H9 (cell line): ENCODE measurements at regions not wholly inside any gene's neighbourhood (a gene's known extent, or its start where the extent isn't known, plus 50 kb on each side); places are given as distances from the start of the nearest gene placed in this dataset.
"Not testable (repeated sequence)": the region's sequence is repeated elsewhere in the genome, so short reads cannot be mapped to it uniquely, and the experiment has no call there.

Source experiments
- DNase-seq: peaks from one replicate; pipeline ENCODE4 v3.0.0-alpha.2; 2017
- H2AFZ ChIP-seq: one replicate; pipeline ENCODE4 v1.6.1; 2013; ENCODE audit warnings: mild to moderate bottlenecking, low read length, control low read depth, moderate library complexity
- H2AK5ac ChIP-seq: 2 replicates; pipeline ENCODE4 v1.6.1; 2013; ENCODE audit warnings: low read length, control low read depth, mixed read lengths; ENCODE audit not compliant: insufficient read length
- H2BK120ac ChIP-seq: one replicate; pipeline ENCODE4 v1.6.1; 2013; ENCODE audit warnings: low read depth, mild to moderate bottlenecking, low read length, control low read depth, inconsistent platforms; ENCODE audit not compliant: poor library complexity, severe bottlenecking
- H2BK12ac ChIP-seq: 2 replicates; pipeline ENCODE4 v1.6.1; 2013; ENCODE audit warnings: low read length, control low read depth, mixed read lengths, low read depth; ENCODE audit not compliant: insufficient read length
- H2BK15ac ChIP-seq: 2 replicates; pipeline ENCODE4 v1.6.1; 2013; ENCODE audit warnings: low read depth, low read length, control low read depth
- H2BK20ac ChIP-seq: one replicate; pipeline ENCODE4 v1.6.1; 2013; ENCODE audit warnings: low read depth, mild to moderate bottlenecking, low read length, control low read depth, inconsistent platforms; ENCODE audit not compliant: poor library complexity, severe bottlenecking
- H2BK5ac ChIP-seq: 2 replicates; pipeline ENCODE4 v1.6.1; 2013; ENCODE audit warnings: low read length, control low read depth, mixed read lengths; ENCODE audit not compliant: insufficient read length
- H3K14ac ChIP-seq: 2 replicates; pipeline ENCODE4 v1.6.1; 2013; ENCODE audit warnings: low read length, control low read depth; ENCODE audit not compliant: insufficient read depth
- H3K18ac ChIP-seq: 2 replicates; pipeline ENCODE4 v1.6.1; 2013; ENCODE audit warnings: low read depth, mild to moderate bottlenecking, mixed read lengths, low read length, control low read depth; ENCODE audit not compliant: insufficient read length
- H3K23ac ChIP-seq: 2 replicates; pipeline ENCODE4 v1.6.1; 2013; ENCODE audit warnings: low read length, control low read depth, mixed read lengths, low read depth; ENCODE audit not compliant: insufficient read length
- H3K23me2 ChIP-seq: 2 replicates; pipeline ENCODE4 v1.6.1; 2013; ENCODE audit warnings: low read depth, mild to moderate bottlenecking, mixed read lengths, low read length, control low read depth; ENCODE audit not compliant: insufficient read length, poor library complexity, severe bottlenecking
- H3K27ac ChIP-seq: 2 replicates; pipeline ENCODE4 v1.5.1; 2013; ENCODE audit warnings: low read length, control low read depth, mixed read lengths, low read depth; ENCODE audit not compliant: insufficient read length
- H3K27me3 ChIP-seq: 2 replicates; pipeline ENCODE4 v1.6.1; 2013; ENCODE audit warnings: low read length, control low read depth, inconsistent platforms; ENCODE audit not compliant: insufficient read depth
- H3K4ac ChIP-seq: 2 replicates; pipeline ENCODE4 v1.6.1; 2013; ENCODE audit warnings: low read depth, mild to moderate bottlenecking, control low read depth, inconsistent platforms, low read length, moderate library complexity
- H3K4me1 ChIP-seq: 2 replicates; pipeline ENCODE4 v1.6.1; 2013; ENCODE audit warnings: low read length, control low read depth, inconsistent platforms; ENCODE audit not compliant: insufficient read depth
- H3K4me2 ChIP-seq: 2 replicates; pipeline ENCODE4 v1.6.1; 2013; ENCODE audit warnings: low read length, control low read depth, mixed read lengths; ENCODE audit not compliant: insufficient read length, insufficient read depth
- H3K56ac ChIP-seq: 2 replicates; pipeline ENCODE4 v1.6.1; 2013; ENCODE audit warnings: low read depth, mild to moderate bottlenecking, mixed read lengths, low read length, control low read depth; ENCODE audit not compliant: insufficient read length
- H3K79me1 ChIP-seq: 2 replicates; pipeline ENCODE4 v1.6.1; 2013; ENCODE audit warnings: low read depth, mild to moderate bottlenecking, moderate library complexity, low read length, control low read depth, inconsistent platforms; ENCODE audit not compliant: insufficient read depth, poor library complexity, severe bottlenecking
- H3K79me2 ChIP-seq: 2 replicates; pipeline ENCODE4 v1.6.1; 2013; ENCODE audit warnings: low read length, control low read depth, inconsistent platforms; ENCODE audit not compliant: insufficient read depth
- H3K9ac ChIP-seq: 2 replicates; pipeline ENCODE4 v1.6.1; 2013; ENCODE audit warnings: low read length, control low read depth, mixed read lengths; ENCODE audit not compliant: insufficient read length; ENCODE audit errors: extremely low read depth
- H3K9me3 ChIP-seq: one replicate; pipeline ENCODE4 v1.6.1; 2013; ENCODE audit warnings: low read depth, low read length, inconsistent platforms; ENCODE audit not compliant: control insufficient read depth
- H3T11ph ChIP-seq: one replicate; pipeline ENCODE4 v1.6.1; 2013; ENCODE audit warnings: mild to moderate bottlenecking, low read length, control low read depth, inconsistent platforms
- H4K20me1 ChIP-seq: one replicate; pipeline ENCODE4 v1.6.1; 2013; ENCODE audit not compliant: control insufficient read depth, insufficient read length, insufficient read depth
- H4K5ac ChIP-seq: 2 replicates; pipeline ENCODE4 v1.6.1; 2013; ENCODE audit warnings: low read depth, mild to moderate bottlenecking, mixed read lengths, low read length, control low read depth; ENCODE audit not compliant: insufficient read length
- H4K8ac ChIP-seq: replicated peaks from 2 replicates; pipeline ENCODE4 v1.6.1; 2013; ENCODE audit warnings: low read length, control low read depth, mixed read lengths, low read depth; ENCODE audit not compliant: insufficient read length
- H4K91ac ChIP-seq: 2 replicates; pipeline ENCODE4 v1.6.1; 2013; ENCODE audit warnings: low read depth, mild to moderate bottlenecking, moderate library complexity, mixed read lengths, low read length, control low read depth; ENCODE audit not compliant: insufficient read length
- H3K27ac Mint-ChIP-seq, 3 experiments: 2 replicates in 2 of 3; 3 replicates in 1 of 3; pipeline ENCODE4 v1.8.0; 2020 to 2021; ENCODE audit warnings: mixed read lengths in 3 of 3, mild to moderate bottlenecking in 1 of 3, moderate library complexity in 1 of 3
- H3K27me3 Mint-ChIP-seq: 2 replicates; pipeline ENCODE4 v1.8.0; 2021; ENCODE audit warnings: low read depth, mild to moderate bottlenecking, moderate library complexity, mixed read lengths
- H3K36me3 Mint-ChIP-seq, 3 experiments: 2 replicates in 2 of 3; 3 replicates in 1 of 3; pipeline ENCODE4 v1.8.0; 2020 to 2021; ENCODE audit warnings: low read depth in 3 of 3, mixed read lengths in 3 of 3; ENCODE audit not compliant: insufficient read depth in 1 of 3
- H3K4me1 Mint-ChIP-seq, 2 experiments: 2 replicates each; pipeline ENCODE4 v1.8.0; 2020; ENCODE audit warnings: mixed read lengths in 2 of 2
- H3K4me3 Mint-ChIP-seq, 2 experiments: 2 replicates in 1 of 2; 3 replicates in 1 of 2; pipeline ENCODE4 v1.8.0; 2020 to 2021; ENCODE audit warnings: mild to moderate bottlenecking in 2 of 2, mixed read lengths in 2 of 2, moderate library complexity in 1 of 2
- H3K9me3 Mint-ChIP-seq, 2 experiments: 2 replicates in 1 of 2; 3 replicates in 1 of 2; pipeline ENCODE4 v1.8.0; 2020; ENCODE audit warnings: mild to moderate bottlenecking in 2 of 2, mixed read lengths in 2 of 2, moderate library complexity in 1 of 2
- WGBS: extraction: QIAGEN DNeasy Blood & Tissue Kit; methylation state at CpG from one replicate; pipeline ENCODE4 v1.1.7; 2013; ENCODE audit warnings: missing lambda C conversion rate, low lambda C conversion rate, mixed read lengths; ENCODE audit not compliant: insufficient read length; ENCODE audit errors: extremely low coverage; 5-methylcytosine and 5-hydroxymethylcytosine counted together
- TF ChIP-seq, protein P1 (sequence below): fragments of 200-600 bp; sonication (generic); conservative IDR thresholded peaks from 3 replicates; pipeline ENCODE4 v1.8.0; 2021; ENCODE audit warnings: antibody characterized with exemption, mild to moderate bottlenecking

DNA sequence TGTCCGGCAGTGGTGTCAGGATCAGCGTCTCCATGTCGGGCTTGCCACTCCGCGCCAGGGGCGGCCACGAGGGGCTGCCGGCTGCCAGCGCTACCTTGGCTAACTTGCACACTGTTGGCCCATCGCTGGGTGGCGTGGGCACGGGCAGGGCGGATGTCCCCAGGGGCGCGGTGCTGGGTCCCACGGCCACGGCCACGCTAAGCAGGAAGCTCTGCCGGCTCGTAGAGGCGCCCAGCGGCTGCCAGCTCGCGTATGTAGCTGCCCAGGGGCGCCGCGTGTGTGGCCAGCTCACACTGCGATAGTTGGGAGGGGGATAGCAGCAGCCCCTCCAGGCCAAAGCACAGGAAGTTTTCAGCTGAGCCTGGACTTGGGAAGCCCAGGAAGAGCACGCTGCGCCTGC lies 249.4 kb downstream of the ANKRD30B start:
- H3K9me3 ChIP-seq: peaks cover 38% of the 10 kb centered on the region
- no CpG with 5 or more reads among the region's 30 CpGs for WGBS
- no peak overlapping the region for H3K27ac Mint-ChIP-seq

DNA sequence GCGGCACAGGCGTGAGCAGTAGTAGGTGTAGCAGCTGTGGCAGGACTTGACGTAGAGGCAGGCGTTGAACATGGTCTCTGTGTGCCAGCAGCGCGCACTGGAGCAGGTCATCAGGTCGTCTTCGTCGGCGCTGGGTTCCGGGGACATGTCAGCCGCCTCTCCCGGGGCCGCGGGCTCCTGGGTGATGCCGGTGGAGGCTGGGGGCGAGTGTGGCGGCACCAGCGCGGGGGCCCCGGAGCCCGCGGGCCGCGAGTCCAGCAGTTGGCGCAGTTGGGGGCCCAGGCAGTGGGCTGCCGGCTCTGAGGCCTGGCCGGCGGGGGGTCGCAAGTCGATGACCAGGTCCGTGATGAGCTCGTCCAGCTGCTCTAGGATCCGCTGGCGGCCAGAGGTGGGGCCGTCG lies 249.9 kb downstream of the ANKRD30B start:
- H3K9ac ChIP-seq, H3K4me1 Mint-ChIP-seq, H3K4me3 Mint-ChIP-seq, H4K20me1 ChIP-seq, H3K14ac ChIP-seq, H2AK5ac ChIP-seq, H3K4me2 ChIP-seq, DNase-seq, H3K79me2 ChIP-seq, H2BK120ac ChIP-seq, H2BK5ac ChIP-seq, H2BK20ac ChIP-seq, H3K79me1 ChIP-seq, H4K8ac ChIP-seq, H3K27me3 Mint-ChIP-seq, H3K27me3 ChIP-seq, H3K18ac ChIP-seq, H4K5ac ChIP-seq, H3K4ac ChIP-seq, H2BK12ac ChIP-seq, H2AFZ ChIP-seq, H3K56ac ChIP-seq, H4K91ac ChIP-seq, H3K4me1 ChIP-seq, H3K27ac ChIP-seq, H3K27ac Mint-ChIP-seq, H2BK15ac ChIP-seq, H3K23ac ChIP-seq, H3K23me2 ChIP-seq, H3T11ph ChIP-seq: not testable (repeated sequence)
- no CpG with 5 or more reads among the region's 37 CpGs for WGBS
- peaks cover 32% of the 10 kb centered on the region for H3K9me3 ChIP-seq
- peaks cover 60 to 75% of the 10 kb centered on the region in 2 experiments for H3K9me3 Mint-ChIP-seq
- H3K36me3 Mint-ChIP-seq: peaks cover 0 to 11% (median 8%) of the 10 kb centered on the region in 3 experiments; a peak in 5 of 7 replicates

More for the DNA sequence above, 249.4 kb downstream of the ANKRD30B start:
- DNase-seq: no peak
- no peaks in the 10 kb centered on the region for H3K4me1 Mint-ChIP-seq
- H3K56ac ChIP-seq: no peak overlapping the region
- H2BK15ac ChIP-seq: no peak overlapping the region
- H4K8ac ChIP-seq: no peak overlapping the region
- peaks cover 2% of the 10 kb centered on the region; the same call in 1 of the 2 replicates for H3K27me3 Mint-ChIP-seq
- TF ChIP-seq, protein P1, sequence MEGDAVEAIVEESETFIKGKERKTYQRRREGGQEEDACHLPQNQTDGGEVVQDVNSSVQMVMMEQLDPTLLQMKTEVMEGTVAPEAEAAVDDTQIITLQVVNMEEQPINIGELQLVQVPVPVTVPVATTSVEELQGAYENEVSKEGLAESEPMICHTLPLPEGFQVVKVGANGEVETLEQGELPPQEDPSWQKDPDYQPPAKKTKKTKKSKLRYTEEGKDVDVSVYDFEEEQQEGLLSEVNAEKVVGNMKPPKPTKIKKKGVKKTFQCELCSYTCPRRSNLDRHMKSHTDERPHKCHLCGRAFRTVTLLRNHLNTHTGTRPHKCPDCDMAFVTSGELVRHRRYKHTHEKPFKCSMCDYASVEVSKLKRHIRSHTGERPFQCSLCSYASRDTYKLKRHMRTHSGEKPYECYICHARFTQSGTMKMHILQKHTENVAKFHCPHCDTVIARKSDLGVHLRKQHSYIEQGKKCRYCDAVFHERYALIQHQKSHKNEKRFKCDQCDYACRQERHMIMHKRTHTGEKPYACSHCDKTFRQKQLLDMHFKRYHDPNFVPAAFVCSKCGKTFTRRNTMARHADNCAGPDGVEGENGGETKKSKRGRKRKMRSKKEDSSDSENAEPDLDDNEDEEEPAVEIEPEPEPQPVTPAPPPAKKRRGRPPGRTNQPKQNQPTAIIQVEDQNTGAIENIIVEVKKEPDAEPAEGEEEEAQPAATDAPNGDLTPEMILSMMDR: no peak
- no peaks in the 10 kb centered on the region for H4K20me1 ChIP-seq
- H3K9me3 Mint-ChIP-seq: peaks cover 64 to 78% of the 10 kb centered on the region in 2 experiments
- H3K14ac ChIP-seq: no peak overlapping the region
- H2BK12ac ChIP-seq: no peak overlapping the region
- no peaks in the 10 kb centered on the region for H3K79me2 ChIP-seq
- no peak overlapping the region for H3T11ph ChIP-seq
- H2BK5ac ChIP-seq: no peak overlapping the region
- H3K4me3 Mint-ChIP-seq: no peak overlapping the region
- H3K36me3 Mint-ChIP-seq: peaks cover 0 to 11% (median 8%) of the 10 kb centered on the region in 3 experiments; a peak in 5 of 7 replicates
- H2BK20ac ChIP-seq: no peak overlapping the region
- no peak overlapping the region for H4K5ac ChIP-seq
- no peak overlapping the region for H4K91ac ChIP-seq
- H3K4me1 ChIP-seq: no peaks in the 10 kb centered on the region
- H3K18ac ChIP-seq: no peak overlapping the region
- H3K27ac ChIP-seq: no peak overlapping the region
- H3K9ac ChIP-seq: no peak overlapping the region
- H3K79me1 ChIP-seq: no peaks in the 10 kb centered on the region
- H3K23me2 ChIP-seq: no peaks in the 10 kb centered on the region
- no peak overlapping the region for H3K4me2 ChIP-seq
- no peak overlapping the region for H3K4ac ChIP-seq
- no peak overlapping the region for H2AK5ac ChIP-seq
- no peak overlapping the region for H2BK120ac ChIP-seq
- H3K27me3 ChIP-seq: no peaks in the 10 kb centered on the region
- no peak overlapping the region for H3K23ac ChIP-seq
- no peak overlapping the region for H2AFZ ChIP-seq
